GM23248 (cell line): ENCODE measurements at regions not wholly inside any gene's neighbourhood (a gene's known extent, or its start where the extent isn't known, plus 50 kb on each side); places are given as distances from the start of the nearest gene placed in this dataset.

Source experiments
- DNase-seq: peaks from one replicate; pipeline ENCODE4 v3.0.0-alpha.2; 2015
- H2AFZ ChIP-seq: fragments of 200-600 bp; sonication (generic); 2 replicates; pipeline ENCODE4 v1.6.1; 2016; ENCODE audit warnings: antibody characterized with exemption
- H3F3A ChIP-seq: fragments of 200-600 bp; sonication (generic); 2 replicates; pipeline ENCODE4 v1.6.1; 2016; ENCODE audit warnings: mild to moderate bottlenecking, antibody characterized with exemption, mixed run types; ENCODE audit not compliant: insufficient read depth
- H3K27ac ChIP-seq: fragments of 200-600 bp; sonication (generic); 2 replicates; pipeline ENCODE4 v1.5.1; 2016; ENCODE audit warnings: mild to moderate bottlenecking
- H3K27me3 ChIP-seq: fragments of 200-600 bp; sonication (generic); replicated peaks from 2 replicates; pipeline ENCODE4 v1.6.1; 2016; ENCODE audit warnings: mild to moderate bottlenecking; ENCODE audit not compliant: insufficient read depth
- H3K36me3 ChIP-seq: fragments of 200-600 bp; sonication (generic); 2 replicates; pipeline ENCODE4 v1.6.1; 2016; ENCODE audit warnings: low read depth, mild to moderate bottlenecking
- H3K4me1 ChIP-seq: fragments of 200-600 bp; sonication (generic); 2 replicates; pipeline ENCODE4 v1.6.1; 2016; ENCODE audit warnings: mild to moderate bottlenecking; ENCODE audit not compliant: insufficient read depth
- H3K4me2 ChIP-seq: fragments of 200-600 bp; sonication (generic); one replicate; pipeline ENCODE4 v1.6.1; 2016; ENCODE audit warnings: mild to moderate bottlenecking; ENCODE audit not compliant: unreplicated experiment
- H3K4me3 ChIP-seq: fragments of 200-600 bp; sonication (generic); 2 replicates; pipeline ENCODE4 v1.5.1; 2016; ENCODE audit warnings: mild to moderate bottlenecking
- H3K79me2 ChIP-seq: fragments of 200-600 bp; sonication (generic); 2 replicates; pipeline ENCODE4 v1.6.1; 2016; ENCODE audit warnings: mild to moderate bottlenecking; ENCODE audit not compliant: insufficient read depth
- H3K9ac ChIP-seq: fragments of 200-600 bp; sonication (generic); 2 replicates; pipeline ENCODE4 v1.6.1; 2016; ENCODE audit warnings: mild to moderate bottlenecking
- H3K9me2 ChIP-seq: fragments of 200-600 bp; sonication (generic); 2 replicates; pipeline ENCODE4 v1.6.1; 2016; ENCODE audit warnings: mixed run types, mild to moderate bottlenecking, moderate library complexity; ENCODE audit not compliant: insufficient read depth
- H3K9me3 ChIP-seq: fragments of 200-600 bp; sonication (generic); one replicate; pipeline ENCODE4 v1.6.1; 2017; ENCODE audit warnings: low read depth
- H4K20me1 ChIP-seq: fragments of 200-600 bp; sonication (generic); 2 replicates; pipeline ENCODE4 v1.6.0; 2016; ENCODE audit not compliant: insufficient read depth
- EZH2 ChIP-seq: fragments of 200-600 bp; sonication (generic); IDR thresholded peaks from 2 replicates; pipeline ENCODE4 v1.6.1; 2018; ENCODE audit warnings: antibody characterized with exemption, mild to moderate bottlenecking; ENCODE audit not compliant: insufficient read depth, poor library complexity, severe bottlenecking
- EZH2phosphoT487 ChIP-seq: fragments of 200-600 bp; sonication (generic); IDR thresholded peaks from 2 replicates; pipeline ENCODE4 v1.6.1; 2018; ENCODE audit warnings: antibody characterized with exemption, moderate library complexity, mild to moderate bottlenecking, low read depth; ENCODE audit not compliant: insufficient read depth
- WGBS, 2 experiments: methylation state at CpG; one replicate each; pipeline ENCODE4 v1.1.6; 2015 to 2017; ENCODE audit warnings: low lambda C conversion rate in 2 of 2, low coverage in 1 of 2; ENCODE audit errors: missing lambda C conversion rate in 2 of 2; 5-methylcytosine and 5-hydroxymethylcytosine counted together
- in situ Hi-C: fragments of 300-500 bp; cut with MboI; formaldehyde crosslinking; loops from 2 replicates; pipeline ENCODE4 v1.15.0; 2020

GRCh38 chrX:68994891-68995255 is 166.1 kb downstream of the EFNB1 start:
- Histone ChIP-seq H3K36me3 (no peaks in the 10 kb centered on the region), H3F3A (no peaks in the 10 kb centered on the region), H3K9ac (no peak overlapping the region), H3K9me2 (no peaks in the 10 kb centered on the region), H3K4me2 (no peak overlapping the region), H3K9me3 (no peaks in the 10 kb centered on the region), H3K4me1 (no peaks in the 10 kb centered on the region), H2AFZ (no peak overlapping the region), H4K20me1 (no peaks in the 10 kb centered on the region), H3K4me3 (no peak overlapping the region), H3K79me2 (no peaks in the 10 kb centered on the region), H3K27ac (no peak overlapping the region), H3K27me3 (no peaks in the 10 kb centered on the region)
- no peak for TF ChIP-seq EZH2
- TF ChIP-seq EZH2phosphoT487 = no peak
- no peak for DNase-seq
- in situ Hi-C loops = no loop called here
- 77 to 91% methylated on average over 2 of the region's 2 CpGs for WGBS, 2 experiments

- no peaks in the 10 kb centered on the region for H4K20me1 ChIP-seq
- H3K9me2 ChIP-seq = no peaks in the 10 kb centered on the region
- in situ Hi-C loops = no loop called here
- no peaks in the 10 kb centered on the region for H3K79me2 ChIP-seq
- no peak overlapping the region for H3K27ac ChIP-seq
- no peak for DNase-seq
- no peak overlapping the region for H3K4me2 ChIP-seq
- no peak for TF ChIP-seq EZH2
- no peak for TF ChIP-seq EZH2phosphoT487
- H3K36me3 ChIP-seq = no peaks in the 10 kb centered on the region
- H3K27me3 ChIP-seq = no peaks in the 10 kb centered on the region
- no peaks in the 10 kb centered on the region for H3F3A ChIP-seq
- no peaks in the 10 kb centered on the region for H3K4me1 ChIP-seq
- 76 to 77% methylated on average over 6 of the region's 7 CpGs for WGBS, 2 experiments
- H3K9me3 ChIP-seq = no peaks in the 10 kb centered on the region
- H3K4me3 ChIP-seq = no peak overlapping the region
- no peak overlapping the region for H3K9ac ChIP-seq
- no peak overlapping the region for H2AFZ ChIP-seq
These were observed 165.5 kb downstream of the EFNB1 start for GRCh38 chrX:68994135-68994890.

- Histone ChIP-seq H3K9me2 (no peaks in the 10 kb centered on the region), H3K4me1 (no peaks in the 10 kb centered on the region), H3K9ac (no peak overlapping the region), H4K20me1 (no peaks in the 10 kb centered on the region), H3K27me3 (no peaks in the 10 kb centered on the region), H3F3A (no peaks in the 10 kb centered on the region), H3K4me2 (no peak overlapping the region), H3K27ac (no peak overlapping the region), H3K79me2 (no peaks in the 10 kb centered on the region), H3K36me3 (no peaks in the 10 kb centered on the region), H2AFZ (no peak overlapping the region), H3K4me3 (no peak overlapping the region), H3K9me3 (no peaks in the 10 kb centered on the region)
- WGBS, 2 experiments = 47 to 66% methylated on average over 4 to 6 of the region's 7 CpGs
- in situ Hi-C loops = no loop called here
- no peak for DNase-seq
- no peak for TF ChIP-seq EZH2phosphoT487
- TF ChIP-seq EZH2 = no peak
These were observed 164.1 kb downstream of the EFNB1 start for GRCh38 chrX:68992821-68993397.

GRCh38 chrX:68991691-68992345 is 163.0 kb downstream of the EFNB1 start:
- Histone ChIP-seq H3K27ac (no peak overlapping the region), H3K4me1 (no peaks in the 10 kb centered on the region), H3K9me3 (no peaks in the 10 kb centered on the region), H4K20me1 (no peaks in the 10 kb centered on the region), H2AFZ (no peak overlapping the region), H3K4me2 (no peak overlapping the region), H3K36me3 (no peaks in the 10 kb centered on the region), H3K27me3 (no peaks in the 10 kb centered on the region), H3K79me2 (no peaks in the 10 kb centered on the region), H3K4me3 (no peak overlapping the region), H3K9ac (no peak overlapping the region), H3K9me2 (no peaks in the 10 kb centered on the region), H3F3A (no peaks in the 10 kb centered on the region)
- TF ChIP-seq EZH2 = no peak
- no peak for TF ChIP-seq EZH2phosphoT487
- DNase-seq = no peak
- WGBS, 2 experiments = 74 to 77% methylated on average over 3 of the region's 3 CpGs
- in situ Hi-C loops = no loop called here
